Endothelial cell of umbilical vein (primary cell): ENCODE measurements at regions not wholly inside any gene's neighbourhood (a gene's known extent, or its start where the extent isn't known, plus 50 kb on each side); places are given as distances from the start of the nearest gene placed in this dataset.

Experiments
- BruUV-seq: library from RNA; stranded (reverse); fragments of 400-500 nt; replicated peaks from 2 replicates; lab custom pipeline; 2021; lab: Mats Ljungman, UMichigan
- CTCF ChIA-PET: fragments of 300-600, 350-600 bp; sonication (Branson Sonifier 250); formaldehyde crosslinking; loops from one replicate; lab custom pipeline; 2021; ENCODE audit warnings: antibody characterized with exemption, inconsistent platforms; lab: Charles Lee
- POLR2A ChIA-PET: fragments of 300-600, 350-600 bp; sonication (Branson Sonifier 250); formaldehyde crosslinking; loops from one replicate; lab custom pipeline; 2021; ENCODE audit warnings: antibody characterized with exemption, inconsistent platforms; lab: Charles Lee
- DNase-seq: peaks from one replicate; pipeline ENCODE4 v3.0.0-alpha.2; 2011; ENCODE audit warnings: low read depth, low spot score
- FAIRE-seq: peaks from 2 replicates; lab custom pipeline; 2011; peaks lifted over from hg19 to GRCh38; lab: Jason Lieb, UNC
- H2AFZ ChIP-seq: 2 replicates; pipeline ENCODE4 v1.6.0; 2012; ENCODE audit warnings: low read depth, low read length, control low read depth, inconsistent platforms
- H3K27ac ChIP-seq: 2 replicates; pipeline ENCODE4 v1.5.1; 2011; ENCODE audit warnings: low read depth, mild to moderate bottlenecking, control low read depth, low read length, moderate library complexity; ENCODE audit not compliant: insufficient read depth
- H3K27me3 ChIP-seq, 2 experiments: 2 replicates each; pipeline versions ENCODE4 v1.6.0 to v1.6.1; 2011; ENCODE audit warnings: low read length in 2 of 2, mixed read lengths in 1 of 2; ENCODE audit not compliant: control insufficient read depth in 2 of 2, insufficient read depth in 2 of 2
- H3K36me3 ChIP-seq, 2 experiments: 2 replicates in 1 of 2; 3 replicates in 1 of 2; pipeline ENCODE4 v1.5.1; 2011; ENCODE audit warnings: low read length in 2 of 2, mild to moderate bottlenecking in 1 of 2, moderate library complexity in 1 of 2; ENCODE audit not compliant: control insufficient read depth in 2 of 2, insufficient read depth in 2 of 2; ENCODE audit errors: extremely low read depth in 1 of 2
- H3K4me1 ChIP-seq: 3 replicates; pipeline ENCODE4 v1.5.1; 2011; ENCODE audit warnings: mild to moderate bottlenecking, low read length; ENCODE audit not compliant: control insufficient read depth, insufficient read depth; ENCODE audit errors: extremely low read depth
- H3K4me2 ChIP-seq: 2 replicates; pipeline ENCODE4 v1.6.1; 2011; ENCODE audit warnings: low read length, control low read depth, mixed read lengths; ENCODE audit not compliant: insufficient read depth
- H3K4me3 ChIP-seq, 3 experiments: fragments of 200-600 bp in 1 of 3; sonication (generic), shearing (Covaris generic) in 1 of 3; replicated peaks in 1 of 3; 2 replicates each; pipeline ENCODE4 v1.5.1; 2011 to 2016; ENCODE audit warnings: control low read depth in 3 of 3, low read length in 3 of 3, mild to moderate bottlenecking in 2 of 3, inconsistent platforms in 1 of 3, low read depth in 1 of 3, moderate library complexity in 1 of 3; ENCODE audit not compliant: insufficient read depth in 1 of 3
- H3K79me2 ChIP-seq: 2 replicates; pipeline ENCODE4 v1.6.0; 2012; ENCODE audit warnings: low read length, inconsistent platforms; ENCODE audit not compliant: control insufficient read depth, insufficient read depth
- H3K9ac ChIP-seq: replicated peaks from 2 replicates; pipeline ENCODE3; 2011; ENCODE audit warnings: low read length, control low read depth; ENCODE audit not compliant: insufficient read depth; ENCODE audit errors: extremely low read depth
- H3K9me1 ChIP-seq: replicated peaks from 3 replicates; pipeline ENCODE4 v1.6.0; 2011; ENCODE audit warnings: mild to moderate bottlenecking, low read length; ENCODE audit not compliant: control insufficient read depth, insufficient read depth; ENCODE audit errors: extremely low read depth
- H3K9me3 ChIP-seq: replicated peaks from 2 replicates; pipeline ENCODE4 v1.5.1; 2012; ENCODE audit warnings: low read length, inconsistent platforms; ENCODE audit not compliant: control insufficient read depth, insufficient read depth
- H4K20me1 ChIP-seq: replicated peaks from 2 replicates; pipeline ENCODE3; 2011; ENCODE audit warnings: mild to moderate bottlenecking, low read length; ENCODE audit not compliant: control insufficient read depth, insufficient read depth; ENCODE audit errors: extremely low read depth
- EZH2 ChIP-seq: IDR thresholded peaks from 2 replicates; pipeline ENCODE4 v1.6.1; 2012; ENCODE audit warnings: borderline replicate concordance, low read depth, mild to moderate bottlenecking, moderate library complexity, low read length, inconsistent platforms; ENCODE audit not compliant: severe bottlenecking
- FOS ChIP-seq: IDR thresholded peaks from 2 replicates; pipeline ENCODE4 v1.6.1; 2011; ENCODE audit warnings: mild to moderate bottlenecking, low read length, moderate library complexity, borderline replicate concordance; ENCODE audit not compliant: insufficient read depth
- GATA2 ChIP-seq: IDR thresholded peaks from 2 replicates; pipeline ENCODE4 v1.7.0; 2011; ENCODE audit warnings: low read depth, mild to moderate bottlenecking, moderate library complexity, mixed read lengths, low read length; ENCODE audit not compliant: insufficient read length, insufficient read depth
- JUN ChIP-seq: IDR thresholded peaks from 2 replicates; pipeline ENCODE4 v1.6.1; 2011; ENCODE audit warnings: borderline replicate concordance, low read depth; ENCODE audit not compliant: insufficient read length, insufficient read depth
- MYC ChIP-seq: IDR thresholded peaks from one replicate; pipeline ENCODE4 v1.6.1; 2011; ENCODE audit warnings: mild to moderate bottlenecking, low read depth, low read length
- POLR2A ChIP-seq: IDR thresholded peaks from 2 replicates; pipeline ENCODE4 v1.6.1; 2012; ENCODE audit warnings: low read depth, mild to moderate bottlenecking, control low read depth, low read length
- POLR2AphosphoS5 ChIP-seq: IDR thresholded peaks from 2 replicates; pipeline ENCODE4 v1.6.1; 2012; ENCODE audit warnings: low read depth, mild to moderate bottlenecking, control low read depth, low read length, moderate library complexity; ENCODE audit not compliant: insufficient read depth
- dilution Hi-C: fragments of 300-500 bp; cut with MboI; formaldehyde crosslinking; loops from one replicate; pipeline ENCODE4 v1.15.0; 2019; ENCODE audit warnings: low sequenced_read_pairs; ENCODE audit not compliant: extremely low pct_ligation_motif_present
- intact Hi-C: fragments of 100-400 bp; cut with micrococcal nuclease; formaldehyde crosslinking; loops from one replicate; pipeline ENCODE4 v1.10.0; 2022
- TF ChIP-seq, protein P1 (sequence below): IDR thresholded peaks from 2 replicates; pipeline ENCODE4 v1.6.1; 2011; ENCODE audit not compliant: insufficient read depth, insufficient read length
- TF ChIP-seq, protein P2 (sequence below), 2 donors: IDR thresholded peaks; 1 replicate in 1 of 2; 2 replicates in 1 of 2; pipeline ENCODE4 v1.5.1; 2011; ENCODE audit warnings: low read length in 2 of 2, mild to moderate bottlenecking in 2 of 2, moderate library complexity in 2 of 2, control low read depth in 1 of 2, inconsistent platforms in 1 of 2, low read depth in 1 of 2; ENCODE audit not compliant: insufficient read depth in 1 of 2; ENCODE audit errors: extremely low read depth in 1 of 2

DNA sequence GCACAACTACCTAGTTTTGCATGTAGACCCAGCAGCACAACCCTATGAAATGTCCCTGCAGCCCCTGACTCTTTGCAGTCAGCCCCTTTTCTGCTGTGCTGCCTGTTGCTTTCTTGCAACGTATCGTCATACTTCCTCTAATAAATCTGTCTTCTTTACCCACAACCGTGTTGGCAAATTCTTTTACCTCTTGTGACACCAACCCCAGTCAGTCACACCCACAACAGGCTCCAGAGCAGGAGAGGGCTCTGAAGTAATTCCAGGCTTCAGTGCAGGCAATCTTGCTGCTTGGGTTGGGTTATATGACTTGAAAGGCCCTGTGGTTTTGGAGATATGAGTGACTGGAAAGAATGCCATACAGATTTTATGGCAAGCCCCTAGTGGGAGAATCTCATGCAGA is 79.1 kb upstream of the KCNH7 start:
- Histone ChIP-seq H3K4me3 (no peak overlapping the region), H3K79me2 (no peaks in the 10 kb centered on the region), H3K9me1 (no peaks in the 10 kb centered on the region), H2AFZ (no peak overlapping the region), H3K4me1 (no peaks in the 10 kb centered on the region), H3K27ac (no peak overlapping the region), H3K4me2 (no peak overlapping the region), H4K20me1 (no peaks in the 10 kb centered on the region), H3K9ac (no peak overlapping the region), H3K36me3 (no peaks in the 10 kb centered on the region), H3K27me3 (no peaks in the 10 kb centered on the region), H3K9me3 (no peaks in the 10 kb centered on the region)
- TF ChIP-seq, protein P1, sequence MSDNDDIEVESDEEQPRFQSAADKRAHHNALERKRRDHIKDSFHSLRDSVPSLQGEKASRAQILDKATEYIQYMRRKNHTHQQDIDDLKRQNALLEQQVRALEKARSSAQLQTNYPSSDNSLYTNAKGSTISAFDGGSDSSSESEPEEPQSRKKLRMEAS = no peak
- TF ChIP-seq GATA2 (no peak), EZH2 (no peak), POLR2AphosphoS5 (no peak), JUN (no peak), MYC (no peak), POLR2A (no peak), FOS (no peak)
- TF ChIP-seq, protein P2, sequence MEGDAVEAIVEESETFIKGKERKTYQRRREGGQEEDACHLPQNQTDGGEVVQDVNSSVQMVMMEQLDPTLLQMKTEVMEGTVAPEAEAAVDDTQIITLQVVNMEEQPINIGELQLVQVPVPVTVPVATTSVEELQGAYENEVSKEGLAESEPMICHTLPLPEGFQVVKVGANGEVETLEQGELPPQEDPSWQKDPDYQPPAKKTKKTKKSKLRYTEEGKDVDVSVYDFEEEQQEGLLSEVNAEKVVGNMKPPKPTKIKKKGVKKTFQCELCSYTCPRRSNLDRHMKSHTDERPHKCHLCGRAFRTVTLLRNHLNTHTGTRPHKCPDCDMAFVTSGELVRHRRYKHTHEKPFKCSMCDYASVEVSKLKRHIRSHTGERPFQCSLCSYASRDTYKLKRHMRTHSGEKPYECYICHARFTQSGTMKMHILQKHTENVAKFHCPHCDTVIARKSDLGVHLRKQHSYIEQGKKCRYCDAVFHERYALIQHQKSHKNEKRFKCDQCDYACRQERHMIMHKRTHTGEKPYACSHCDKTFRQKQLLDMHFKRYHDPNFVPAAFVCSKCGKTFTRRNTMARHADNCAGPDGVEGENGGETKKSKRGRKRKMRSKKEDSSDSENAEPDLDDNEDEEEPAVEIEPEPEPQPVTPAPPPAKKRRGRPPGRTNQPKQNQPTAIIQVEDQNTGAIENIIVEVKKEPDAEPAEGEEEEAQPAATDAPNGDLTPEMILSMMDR (IDR thresholded peaks at IDR 0.05; ENCODE audit: extremely low read depth in 1 of 2, insufficient read depth in 1 of 2, low read depth in 1 of 2, low read length in 2 of 2) = no peak
- BruUV-seq = no TSS peak
- dilution Hi-C loops (no loop called here), intact Hi-C loops (no loop called here)
- ChIA-PET POLR2A (no interaction called here), CTCF (no interaction called here)
- DNase-seq (no peak), FAIRE-seq (no peak)
